Tibial nerve (tissue), 4 donors: ENCODE measurements at regions not wholly inside any gene's neighbourhood (a gene's known extent, or its start where the extent isn't known, plus 50 kb on each side); places are given as distances from the start of the nearest gene placed in this dataset.

Experiments
- EP300 ChIP-seq, 2 donors: sonication (generic); formaldehyde crosslinking; IDR thresholded peaks; one replicate each; pipeline ENCODE4 v1.6.1; 2017; ENCODE audit warnings: antibody characterized with exemption in 2 of 2, mild to moderate bottlenecking in 1 of 2
- POLR2A ChIP-seq, 2 donors: fragments of 450-650 bp; IDR thresholded peaks; one replicate each; pipeline ENCODE4 v1.6.1; 2017; ENCODE audit warnings: antibody characterized with exemption in 2 of 2, mild to moderate bottlenecking in 2 of 2, moderate library complexity in 2 of 2
- TF ChIP-seq, protein P1 (sequence below), 5 experiments: fragments of 200-600 bp in 3 of 5; fragments of 450-650 bp in 2 of 5; sonication (generic) in 3 of 5; IDR thresholded peaks; one replicate each; pipeline ENCODE4 v1.5.1; 2016 to 2019; ENCODE audit warnings: antibody characterized with exemption in 5 of 5, mild to moderate bottlenecking in 3 of 5, moderate library complexity in 2 of 5

- TF ChIP-seq, protein P1, sequence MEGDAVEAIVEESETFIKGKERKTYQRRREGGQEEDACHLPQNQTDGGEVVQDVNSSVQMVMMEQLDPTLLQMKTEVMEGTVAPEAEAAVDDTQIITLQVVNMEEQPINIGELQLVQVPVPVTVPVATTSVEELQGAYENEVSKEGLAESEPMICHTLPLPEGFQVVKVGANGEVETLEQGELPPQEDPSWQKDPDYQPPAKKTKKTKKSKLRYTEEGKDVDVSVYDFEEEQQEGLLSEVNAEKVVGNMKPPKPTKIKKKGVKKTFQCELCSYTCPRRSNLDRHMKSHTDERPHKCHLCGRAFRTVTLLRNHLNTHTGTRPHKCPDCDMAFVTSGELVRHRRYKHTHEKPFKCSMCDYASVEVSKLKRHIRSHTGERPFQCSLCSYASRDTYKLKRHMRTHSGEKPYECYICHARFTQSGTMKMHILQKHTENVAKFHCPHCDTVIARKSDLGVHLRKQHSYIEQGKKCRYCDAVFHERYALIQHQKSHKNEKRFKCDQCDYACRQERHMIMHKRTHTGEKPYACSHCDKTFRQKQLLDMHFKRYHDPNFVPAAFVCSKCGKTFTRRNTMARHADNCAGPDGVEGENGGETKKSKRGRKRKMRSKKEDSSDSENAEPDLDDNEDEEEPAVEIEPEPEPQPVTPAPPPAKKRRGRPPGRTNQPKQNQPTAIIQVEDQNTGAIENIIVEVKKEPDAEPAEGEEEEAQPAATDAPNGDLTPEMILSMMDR (IDR thresholded peaks at IDR 0.05) = no peak
- TF ChIP-seq POLR2A (IDR thresholded peaks at IDR 0.05) = no peak
- no peak for TF ChIP-seq EP300 (IDR thresholded peaks at IDR 0.05)
Observed at GRCh38 chr6:91868539-91869202, 1281.8 kb upstream of the MAP3K7 start.
